LNCAP (cell line): ENCODE measurements at regions not wholly inside any gene's neighbourhood (a gene's known extent, or its start where the extent isn't known, plus 50 kb on each side); places are given as distances from the start of the nearest gene placed in this dataset.
A peak's percentile ranks its signal among the peaks of the same experiment; 100 is the strongest.

Experiments used
- TF ChIP-seq, protein P1 (sequence below): fragments of 450-650 bp; IDR thresholded peaks from 2 replicates; pipeline ENCODE4 v1.5.1; 2017; ENCODE audit warnings: mild to moderate bottlenecking

- TF ChIP-seq, protein P1, sequence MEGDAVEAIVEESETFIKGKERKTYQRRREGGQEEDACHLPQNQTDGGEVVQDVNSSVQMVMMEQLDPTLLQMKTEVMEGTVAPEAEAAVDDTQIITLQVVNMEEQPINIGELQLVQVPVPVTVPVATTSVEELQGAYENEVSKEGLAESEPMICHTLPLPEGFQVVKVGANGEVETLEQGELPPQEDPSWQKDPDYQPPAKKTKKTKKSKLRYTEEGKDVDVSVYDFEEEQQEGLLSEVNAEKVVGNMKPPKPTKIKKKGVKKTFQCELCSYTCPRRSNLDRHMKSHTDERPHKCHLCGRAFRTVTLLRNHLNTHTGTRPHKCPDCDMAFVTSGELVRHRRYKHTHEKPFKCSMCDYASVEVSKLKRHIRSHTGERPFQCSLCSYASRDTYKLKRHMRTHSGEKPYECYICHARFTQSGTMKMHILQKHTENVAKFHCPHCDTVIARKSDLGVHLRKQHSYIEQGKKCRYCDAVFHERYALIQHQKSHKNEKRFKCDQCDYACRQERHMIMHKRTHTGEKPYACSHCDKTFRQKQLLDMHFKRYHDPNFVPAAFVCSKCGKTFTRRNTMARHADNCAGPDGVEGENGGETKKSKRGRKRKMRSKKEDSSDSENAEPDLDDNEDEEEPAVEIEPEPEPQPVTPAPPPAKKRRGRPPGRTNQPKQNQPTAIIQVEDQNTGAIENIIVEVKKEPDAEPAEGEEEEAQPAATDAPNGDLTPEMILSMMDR: peak; percentile 39; the same call in 1 of the 2 replicates
Observed at GRCh38 chr7:21251151-21251800, 176.6 kb upstream of the SP4 start.

- TF ChIP-seq, protein P1: peak; percentile 84
Observed at GRCh38 chr7:21253740-21254687, 173.9 kb upstream of the SP4 start.

- TF ChIP-seq, protein P1: peak; percentile 68
Observed at GRCh38 chr7:21256310-21256877, 171.5 kb upstream of the SP4 start.

GRCh38 chr7:21260939-21261338 is 166.9 kb upstream of the SP4 start:
- TF ChIP-seq, protein P1: no peak

- TF ChIP-seq, protein P1: peak; percentile 64
Observed at GRCh38 chr7:21261627-21262594, 166.0 kb upstream of the SP4 start.

DNA sequence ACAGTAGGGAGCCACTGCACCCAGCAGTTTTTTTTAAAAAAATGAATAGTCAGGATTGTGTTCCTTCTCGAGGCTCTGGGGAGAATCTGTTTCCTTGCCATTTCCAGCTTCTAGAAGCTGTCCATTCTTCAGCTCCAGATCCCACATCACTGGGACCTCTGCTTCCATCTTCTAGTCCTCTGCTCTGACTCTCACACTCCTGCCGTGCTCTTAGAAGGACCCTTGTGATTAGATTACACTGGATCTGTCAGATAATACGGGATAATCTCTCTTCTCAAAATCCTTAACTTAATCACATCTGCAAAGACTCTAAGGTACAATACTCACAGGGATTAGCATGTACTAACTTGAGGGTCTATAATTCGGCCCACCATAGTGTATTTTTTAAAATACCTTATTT is 158.9 kb upstream of the SP4 start:
- TF ChIP-seq, protein P1: no peak
